Panc1 (cell line): ENCODE measurements at regions not wholly inside any gene's neighbourhood (a gene's known extent, or its start where the extent isn't known, plus 50 kb on each side); places are given as distances from the start of the nearest gene placed in this dataset.

Source experiments
- ATAC-seq: fragments of 200-7000 bp; cut with Tn5 transposase; 2 replicates; pipeline ENCODE4 v1.9.1; 2020; ENCODE audit warnings: mild to moderate bottlenecking, moderate library complexity
- BruUV-seq: library from RNA; stranded (reverse); fragments of 400-500 nt; replicated peaks from 2 replicates; lab custom pipeline; 2021; lab: Mats Ljungman, UMichigan
- CTCF ChIA-PET: fragments of 300-600 bp; sonication (Branson Sonifier 250); formaldehyde crosslinking; loops from one replicate; lab custom pipeline; 2022; ENCODE audit warnings: antibody characterized with exemption; lab: Charles Lee
- POLR2A ChIA-PET: fragments of 300-600 bp; sonication (Branson Sonifier 250); formaldehyde crosslinking; loops from one replicate; lab custom pipeline; 2022; ENCODE audit warnings: antibody characterized with exemption; lab: Charles Lee
- DNase-seq: peaks from one replicate; pipeline ENCODE4 v3.0.0-alpha.2; 2010; ENCODE audit warnings: low read depth, low spot score
- H3K27ac ChIP-seq: 2 replicates; pipeline ENCODE4 v1.5.1; 2011; ENCODE audit warnings: mild to moderate bottlenecking, low read length, inconsistent platforms
- H3K27me3 ChIP-seq: fragments of 200-500 bp; sonication (Bioruptor generic); 2 replicates; pipeline ENCODE4 v1.6.0; 2014; ENCODE audit warnings: low read length, inconsistent platforms; ENCODE audit not compliant: control insufficient read depth, insufficient read depth
- H3K36me3 ChIP-seq: fragments of 200-500 bp; sonication (Bioruptor generic); 2 replicates; pipeline ENCODE4 v1.5.1; 2014; ENCODE audit warnings: inconsistent platforms, mild to moderate bottlenecking, low read length, moderate library complexity; ENCODE audit not compliant: control insufficient read depth, insufficient read depth
- H3K4me1 ChIP-seq: 2 replicates; pipeline ENCODE4 v1.5.1; 2011; ENCODE audit warnings: inconsistent platforms, mild to moderate bottlenecking, low read length, moderate library complexity; ENCODE audit not compliant: control insufficient read depth, insufficient read depth
- H3K4me3 ChIP-seq, 2 experiments: 2 replicates each; pipeline ENCODE4 v1.5.1; 2011 to 2012; ENCODE audit warnings: low read depth in 2 of 2, low read length in 2 of 2, mild to moderate bottlenecking in 2 of 2, inconsistent platforms in 1 of 2, moderate library complexity in 1 of 2
- H3K9me3 ChIP-seq: fragments of 200-500 bp; sonication (Bioruptor generic); 2 replicates; pipeline ENCODE4 v1.5.1; 2014; ENCODE audit warnings: low read depth, mild to moderate bottlenecking, inconsistent platforms, low read length, moderate library complexity; ENCODE audit not compliant: control insufficient read depth, insufficient read depth
- POLR2AphosphoS5 ChIP-seq: IDR thresholded peaks from 2 replicates; pipeline ENCODE4 v1.6.1; 2012; ENCODE audit warnings: mild to moderate bottlenecking, low read depth, low read length, moderate library complexity
- SIN3A ChIP-seq: IDR thresholded peaks from 2 replicates; pipeline ENCODE4 v1.6.1; 2012; ENCODE audit warnings: low read depth, mild to moderate bottlenecking, low read length, moderate library complexity, borderline replicate concordance; ENCODE audit not compliant: insufficient read depth
- TCF7L2 ChIP-seq: IDR thresholded peaks from 2 replicates; pipeline ENCODE4 v1.6.1; 2011; ENCODE audit warnings: mild to moderate bottlenecking, low read depth, low read length, inconsistent platforms
- in situ Hi-C: cut with HindIII; loops from 2 replicates; pipeline ENCODE4 v1.10.0; 2016; ENCODE audit warnings: low sequenced_read_pairs, low pct_unique_long_range_greater_than_20kb
- intact Hi-C: fragments of 100-400 bp; cut with micrococcal nuclease; formaldehyde crosslinking; loops from one replicate; pipeline ENCODE4 v1.10.0; 2022; ENCODE audit not compliant: unreplicated experiment
- TF ChIP-seq, protein P1 (sequence below), 2 experiments: IDR thresholded peaks; 2 replicates each; pipeline ENCODE4 v1.6.1; 2011 to 2012; ENCODE audit warnings: low read depth in 2 of 2, control low read depth in 1 of 2, low read length in 1 of 2, mild to moderate bottlenecking in 1 of 2, moderate library complexity in 1 of 2; ENCODE audit not compliant: insufficient read depth in 1 of 2
- TF ChIP-seq, protein P2 (sequence below): fragments of 450-650 bp; IDR thresholded peaks from 2 replicates; pipeline ENCODE4 v1.5.1; 2017; ENCODE audit warnings: mild to moderate bottlenecking

DNA sequence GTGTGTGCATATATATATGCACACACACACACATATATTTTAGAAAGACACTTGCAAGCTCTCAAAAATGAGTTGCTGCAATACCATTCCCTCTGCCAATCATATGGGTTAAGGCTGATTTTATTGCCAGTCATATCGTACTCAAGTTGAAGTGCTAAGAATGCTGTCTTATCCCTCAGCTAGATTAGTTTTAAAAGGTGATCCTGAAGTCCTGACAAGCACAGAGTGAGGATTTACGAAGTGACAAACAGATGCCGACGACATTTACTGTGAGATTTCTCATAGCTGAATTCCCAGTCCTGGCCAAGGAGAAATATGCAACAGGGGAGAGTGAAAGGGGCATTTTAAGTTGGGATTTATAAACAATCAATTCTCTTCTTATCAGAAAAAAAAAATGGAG, 126.2 kb upstream of the RBFOX1 start:
- in situ Hi-C loops, result no loop called here
- TF ChIP-seq, protein P1, sequence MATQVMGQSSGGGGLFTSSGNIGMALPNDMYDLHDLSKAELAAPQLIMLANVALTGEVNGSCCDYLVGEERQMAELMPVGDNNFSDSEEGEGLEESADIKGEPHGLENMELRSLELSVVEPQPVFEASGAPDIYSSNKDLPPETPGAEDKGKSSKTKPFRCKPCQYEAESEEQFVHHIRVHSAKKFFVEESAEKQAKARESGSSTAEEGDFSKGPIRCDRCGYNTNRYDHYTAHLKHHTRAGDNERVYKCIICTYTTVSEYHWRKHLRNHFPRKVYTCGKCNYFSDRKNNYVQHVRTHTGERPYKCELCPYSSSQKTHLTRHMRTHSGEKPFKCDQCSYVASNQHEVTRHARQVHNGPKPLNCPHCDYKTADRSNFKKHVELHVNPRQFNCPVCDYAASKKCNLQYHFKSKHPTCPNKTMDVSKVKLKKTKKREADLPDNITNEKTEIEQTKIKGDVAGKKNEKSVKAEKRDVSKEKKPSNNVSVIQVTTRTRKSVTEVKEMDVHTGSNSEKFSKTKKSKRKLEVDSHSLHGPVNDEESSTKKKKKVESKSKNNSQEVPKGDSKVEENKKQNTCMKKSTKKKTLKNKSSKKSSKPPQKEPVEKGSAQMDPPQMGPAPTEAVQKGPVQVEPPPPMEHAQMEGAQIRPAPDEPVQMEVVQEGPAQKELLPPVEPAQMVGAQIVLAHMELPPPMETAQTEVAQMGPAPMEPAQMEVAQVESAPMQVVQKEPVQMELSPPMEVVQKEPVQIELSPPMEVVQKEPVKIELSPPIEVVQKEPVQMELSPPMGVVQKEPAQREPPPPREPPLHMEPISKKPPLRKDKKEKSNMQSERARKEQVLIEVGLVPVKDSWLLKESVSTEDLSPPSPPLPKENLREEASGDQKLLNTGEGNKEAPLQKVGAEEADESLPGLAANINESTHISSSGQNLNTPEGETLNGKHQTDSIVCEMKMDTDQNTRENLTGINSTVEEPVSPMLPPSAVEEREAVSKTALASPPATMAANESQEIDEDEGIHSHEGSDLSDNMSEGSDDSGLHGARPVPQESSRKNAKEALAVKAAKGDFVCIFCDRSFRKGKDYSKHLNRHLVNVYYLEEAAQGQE (IDR thresholded peaks at IDR 0.05; ENCODE audit: insufficient read depth in 1 of 2, low read depth in 2 of 2, low read length in 1 of 2), result no peak
- TF ChIP-seq, protein P2, sequence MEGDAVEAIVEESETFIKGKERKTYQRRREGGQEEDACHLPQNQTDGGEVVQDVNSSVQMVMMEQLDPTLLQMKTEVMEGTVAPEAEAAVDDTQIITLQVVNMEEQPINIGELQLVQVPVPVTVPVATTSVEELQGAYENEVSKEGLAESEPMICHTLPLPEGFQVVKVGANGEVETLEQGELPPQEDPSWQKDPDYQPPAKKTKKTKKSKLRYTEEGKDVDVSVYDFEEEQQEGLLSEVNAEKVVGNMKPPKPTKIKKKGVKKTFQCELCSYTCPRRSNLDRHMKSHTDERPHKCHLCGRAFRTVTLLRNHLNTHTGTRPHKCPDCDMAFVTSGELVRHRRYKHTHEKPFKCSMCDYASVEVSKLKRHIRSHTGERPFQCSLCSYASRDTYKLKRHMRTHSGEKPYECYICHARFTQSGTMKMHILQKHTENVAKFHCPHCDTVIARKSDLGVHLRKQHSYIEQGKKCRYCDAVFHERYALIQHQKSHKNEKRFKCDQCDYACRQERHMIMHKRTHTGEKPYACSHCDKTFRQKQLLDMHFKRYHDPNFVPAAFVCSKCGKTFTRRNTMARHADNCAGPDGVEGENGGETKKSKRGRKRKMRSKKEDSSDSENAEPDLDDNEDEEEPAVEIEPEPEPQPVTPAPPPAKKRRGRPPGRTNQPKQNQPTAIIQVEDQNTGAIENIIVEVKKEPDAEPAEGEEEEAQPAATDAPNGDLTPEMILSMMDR, result no peak
- no peak for TF ChIP-seq POLR2AphosphoS5
- Histone ChIP-seq H3K4me3 (no peak overlapping the region), H3K36me3 (no peaks in the 10 kb centered on the region), H3K27ac (no peak overlapping the region), H3K27me3 (no peaks in the 10 kb centered on the region), H3K4me1 (no peaks in the 10 kb centered on the region), H3K9me3 (no peaks in the 10 kb centered on the region)
- intact Hi-C loops, result no loop called here
- no TSS peak for BruUV-seq
- ATAC-seq (no peak), DNase-seq (no peak)
- CTCF ChIA-PET, result no interaction called here
- POLR2A ChIA-PET, result no interaction called here

DNA sequence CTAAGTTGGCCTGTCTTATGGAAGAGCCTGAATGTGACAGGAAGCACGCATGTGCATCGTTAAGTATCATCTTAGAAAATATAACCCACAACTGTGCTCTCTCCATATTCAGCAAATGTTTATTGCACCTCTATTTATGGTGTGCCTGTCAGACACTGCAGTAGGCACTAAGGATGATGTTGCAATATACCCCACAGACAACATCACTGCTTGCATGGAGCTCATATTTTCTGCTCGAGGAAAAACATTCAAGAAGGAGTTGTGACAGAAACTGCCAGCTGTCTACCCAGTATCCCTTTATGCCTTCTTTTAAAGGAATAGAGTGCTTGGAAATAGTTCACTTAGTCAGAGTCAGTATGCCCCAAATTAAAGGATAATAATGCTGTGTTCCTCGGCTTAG, 132.3 kb upstream of the RBFOX1 start:
- TF ChIP-seq TCF7L2 (no peak), SIN3A (no peak), POLR2AphosphoS5 (no peak)
- TF ChIP-seq, protein P1 (IDR thresholded peaks at IDR 0.05; ENCODE audit: insufficient read depth in 1 of 2, low read depth in 2 of 2, low read length in 1 of 2), result no peak
- TF ChIP-seq, protein P2, result no peak
- Histone ChIP-seq H3K4me3 (no peak overlapping the region), H3K27ac (no peak overlapping the region), H3K36me3 (no peaks in the 10 kb centered on the region), H3K27me3 (no peaks in the 10 kb centered on the region), H3K4me1 (no peaks in the 10 kb centered on the region), H3K9me3 (no peaks in the 10 kb centered on the region)
- DNase-seq, result no peak
- BruUV-seq, result no TSS peak
- POLR2A ChIA-PET, result no interaction called here
- in situ Hi-C loops (no loop called here), intact Hi-C loops (no loop called here)
- CTCF ChIA-PET, result no interaction called here
- no peak for ATAC-seq
